Lower leg skin (tissue), 4 donors: ENCODE measurements at regions not wholly inside any gene's neighbourhood (a gene's known extent, or its start where the extent isn't known, plus 50 kb on each side); places are given as distances from the start of the nearest gene placed in this dataset.

Source experiments
- DNase-seq, 2 donors: peaks; one replicate each; pipeline ENCODE4 v3.0.0-alpha.2; 2019; ENCODE audit warnings: low spot score in 2 of 2
- H3K4me3 ChIP-seq: fragments of 200-600 bp; sonication (generic); 2 replicates; pipeline ENCODE4 v1.5.1; 2017; ENCODE audit warnings: mild to moderate bottlenecking, low read depth; ENCODE audit not compliant: poor library complexity, severe bottlenecking
- CTCF ChIP-seq, 3 donors: fragments of 450-650 bp; IDR thresholded peaks; one replicate each; pipeline ENCODE4 v1.5.1; 2016; ENCODE audit warnings: antibody characterized with exemption in 3 of 3, mild to moderate bottlenecking in 3 of 3, moderate library complexity in 2 of 3
- POLR2A ChIP-seq, 2 donors: fragments of 450-650 bp; IDR thresholded peaks; one replicate each; pipeline ENCODE4 v1.6.1; 2016 to 2017; ENCODE audit warnings: antibody characterized with exemption in 2 of 2, mild to moderate bottlenecking in 1 of 2, moderate library complexity in 1 of 2
- WGBS, 2 donors: methylation state at CpG; one replicate each; pipeline ENCODE4 v1.1.5; 2018; 5-methylcytosine and 5-hydroxymethylcytosine counted together
- intact Hi-C: fragments of 100-400 bp; cut with DNase I; formaldehyde crosslinking; loops from one replicate; pipeline ENCODE4 v1.15.0; 2023; ENCODE audit warnings: low total_unique reads

GRCh38 chr1:57506941-57507340, 83.1 kb upstream of the DAB1 start:
- DNase-seq, result no peak
- WGBS, 2 donors, result 75 to 83% methylated on average over 5 of the region's 5 CpGs
- no peak overlapping the region for H3K4me3 ChIP-seq
- no peak for TF ChIP-seq POLR2A (IDR thresholded peaks at IDR 0.05)
- TF ChIP-seq CTCF (IDR thresholded peaks at IDR 0.05), result no peak
- intact Hi-C loops, result no loop called here

- H3K4me3 ChIP-seq, result no peak overlapping the region
- no peak for DNase-seq
- WGBS, 2 donors, result 96 to 100% methylated on average over 1 of the region's 1 CpG
- intact Hi-C loops, result no loop called here
- TF ChIP-seq CTCF (IDR thresholded peaks at IDR 0.05) (no peak), POLR2A (IDR thresholded peaks at IDR 0.05) (no peak)
Measured at GRCh38 chr1:57503337-57503736, 79.5 kb upstream of the DAB1 start.

GRCh38 chr1:57500136-57500830, 76.4 kb upstream of the DAB1 start:
- 72 to 75% methylated on average over 6 of the region's 6 CpGs for WGBS, 2 donors
- DNase-seq, result no peak
- intact Hi-C loops, result no loop called here
- TF ChIP-seq CTCF (IDR thresholded peaks at IDR 0.05) (no peak), POLR2A (IDR thresholded peaks at IDR 0.05) (no peak)
- H3K4me3 ChIP-seq, result no peak overlapping the region

- WGBS, 2 donors, result 41 to 48% methylated on average over 6 of the region's 6 CpGs
- H3K4me3 ChIP-seq, result no peak overlapping the region
- intact Hi-C loops, result no loop called here
- TF ChIP-seq POLR2A (IDR thresholded peaks at IDR 0.05) (no peak), CTCF (IDR thresholded peaks at IDR 0.05) (no peak)
- no peak for DNase-seq
Measured at GRCh38 chr1:57494530-57495079, 70.7 kb upstream of the DAB1 start.

- DNase-seq, result no peak
- WGBS, 2 donors, result 69 to 73% methylated on average over 5 of the region's 5 CpGs
- no peak overlapping the region for H3K4me3 ChIP-seq
- intact Hi-C loops, result no loop called here
- no peak for TF ChIP-seq POLR2A (IDR thresholded peaks at IDR 0.05)
- no peak for TF ChIP-seq CTCF (IDR thresholded peaks at IDR 0.05)
Measured at GRCh38 chr1:57492586-57493226, 68.8 kb upstream of the DAB1 start.
